CD4-positive, alpha-beta memory T cell (primary cell): ENCODE measurements at regions not wholly inside any gene's neighbourhood (a gene's known extent, or its start where the extent isn't known, plus 50 kb on each side); places are given as distances from the start of the nearest gene placed in this dataset.
A peak's percentile ranks its signal among the peaks of the same experiment; 100 is the strongest.

ENCODE experiments used
- CTCF ChIA-PET: fragments of 350-600 bp; sonication (Branson Sonifier 250); formaldehyde crosslinking; loops from one replicate; lab custom pipeline; 2021; ENCODE audit warnings: inconsistent platforms; ENCODE audit not compliant: partially characterized antibody; lab: Charles Lee
- POLR2A ChIA-PET: fragments of 350-600 bp; sonication (Branson Sonifier 250); formaldehyde crosslinking; loops from one replicate; lab custom pipeline; 2021; ENCODE audit not compliant: partially characterized antibody; lab: Charles Lee
- DNase-seq, 5 donors: peaks; one replicate each; pipeline versions ENCODE4 v3.0.0 to v3.0.0-alpha.2; 2020 to 2022; ENCODE audit warnings: mixed read lengths in 1 of 5
- H3K27ac ChIP-seq: one replicate; pipeline ENCODE4 v1.7.0; 2013; ENCODE audit warnings: low read depth, low read length
- H3K27me3 ChIP-seq: 2 replicates; pipeline ENCODE4 v1.7.0; 2013; ENCODE audit warnings: mild to moderate bottlenecking, low read length, moderate library complexity; ENCODE audit not compliant: insufficient read depth
- H3K36me3 ChIP-seq: 2 replicates; pipeline ENCODE4 v1.7.0; 2013; ENCODE audit warnings: mild to moderate bottlenecking, low read length, moderate library complexity; ENCODE audit not compliant: insufficient read depth
- H3K4me1 ChIP-seq: 2 replicates; pipeline ENCODE4 v1.7.0; 2013; ENCODE audit warnings: mild to moderate bottlenecking, low read length, moderate library complexity; ENCODE audit not compliant: insufficient read depth
- H3K4me3 ChIP-seq, 2 donors: one replicate each; pipeline ENCODE4 v1.7.0; 2013; ENCODE audit warnings: low read length in 2 of 2, mild to moderate bottlenecking in 1 of 2
- H3K9me3 ChIP-seq, 2 donors: one replicate each; pipeline ENCODE4 v1.7.0; 2013; ENCODE audit warnings: low read length in 2 of 2, control low read depth in 1 of 2; ENCODE audit not compliant: control insufficient read depth in 1 of 2
- H3K27ac Mint-ChIP-seq, 7 donors: one replicate each; pipeline ENCODE4 v1.8.0; 2020 to 2021; ENCODE audit warnings: mixed read lengths in 7 of 7, mild to moderate bottlenecking in 6 of 7, inconsistent platforms in 3 of 7, moderate library complexity in 3 of 7
- H3K27me3 Mint-ChIP-seq, 2 donors: one replicate each; pipeline ENCODE4 v1.8.0; 2020 to 2021; ENCODE audit warnings: mixed read lengths in 2 of 2
- H3K36me3 Mint-ChIP-seq, 2 donors: one replicate each; pipeline ENCODE4 v1.8.0; 2020 to 2021; ENCODE audit warnings: mixed read lengths in 2 of 2, inconsistent platforms in 1 of 2, mild to moderate bottlenecking in 1 of 2
- H3K4me1 Mint-ChIP-seq, 4 donors: one replicate each; pipeline ENCODE4 v1.8.0; 2020 to 2021; ENCODE audit warnings: mixed read lengths in 4 of 4, mild to moderate bottlenecking in 1 of 4
- H3K4me3 Mint-ChIP-seq, 8 donors: one replicate each; pipeline ENCODE4 v1.8.0; 2020 to 2021; ENCODE audit warnings: mixed read lengths in 8 of 8, mild to moderate bottlenecking in 7 of 8, moderate library complexity in 6 of 8, inconsistent platforms in 3 of 8
- H3K9me3 Mint-ChIP-seq, 8 donors: one replicate each; pipeline ENCODE4 v1.8.0; 2020 to 2021; ENCODE audit warnings: mixed read lengths in 8 of 8, mild to moderate bottlenecking in 5 of 8, inconsistent platforms in 3 of 8, moderate library complexity in 1 of 8
- intact Hi-C: fragments of 100-400 bp; cut with micrococcal nuclease; formaldehyde crosslinking; loops from one replicate; pipeline ENCODE4 v1.15.1; 2023

DNA sequence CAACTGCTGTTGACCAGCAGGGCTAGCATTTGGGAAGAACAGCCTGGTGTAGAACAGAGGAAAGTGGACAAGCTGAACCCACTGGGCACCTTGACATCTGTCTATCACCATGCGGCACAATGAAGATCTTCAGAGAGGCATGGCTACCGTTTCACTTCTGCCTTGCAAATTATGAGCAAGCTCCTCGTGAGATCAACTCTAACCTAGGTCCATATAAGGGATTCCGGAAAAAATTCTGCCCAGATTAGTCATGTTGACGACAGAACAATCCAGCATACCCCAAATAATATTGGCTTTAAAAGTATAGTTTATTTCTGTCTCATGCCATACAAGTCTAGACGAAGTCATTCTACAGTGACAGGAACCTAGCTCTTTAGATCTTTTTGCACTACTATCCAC is 91.6 kb upstream of the ATF7IP start:
- CTCF ChIA-PET = interaction anchor here (1.3 to 1.6 kb wide), 5 partner anchors 11 to 92 kb away, joined by 3 to 7 read pairs (median 5); partner anchors contain the start of gene ATF7IP
- peaks cover 12 to 20% (median 14%) of the 10 kb centered on the region in 4 donors for H3K4me1 Mint-ChIP-seq
- no peak overlapping the region for H3K27ac ChIP-seq

DNA sequence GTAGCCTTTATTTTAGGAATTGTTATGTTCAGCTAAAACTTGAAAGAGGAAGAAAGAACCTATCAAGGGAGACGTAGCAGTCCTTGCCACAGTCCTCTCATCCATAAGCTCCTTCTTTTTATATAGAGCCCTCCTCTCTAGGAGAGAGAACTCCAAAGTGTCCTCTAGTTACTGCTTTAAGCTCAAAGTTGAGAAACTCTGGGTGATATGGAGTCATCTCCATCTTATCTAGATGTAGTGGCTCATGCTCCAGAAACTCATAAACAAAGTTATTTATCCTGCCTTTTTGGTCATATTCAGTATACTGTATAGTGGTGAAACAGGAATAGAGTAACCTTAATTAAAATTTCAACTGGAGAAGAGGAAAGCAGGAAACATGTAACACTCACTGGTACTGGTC is 90.4 kb upstream of the ATF7IP start:
- H3K4me1 Mint-ChIP-seq = peaks cover 12 to 20% (median 14%) of the 10 kb centered on the region in 4 donors
- H3K9me3 Mint-ChIP-seq = peaks cover 0 to 23% (median 11%) of the 10 kb centered on the region in 8 donors
- POLR2A ChIA-PET = no interaction called here
- H3K4me3 ChIP-seq = no peak overlapping the region
- H3K27ac ChIP-seq = no peak overlapping the region
- no peak overlapping the region for H3K4me3 Mint-ChIP-seq
- H3K27me3 ChIP-seq = no peaks in the 10 kb centered on the region
- no peaks in the 10 kb centered on the region for H3K36me3 ChIP-seq
- H3K36me3 Mint-ChIP-seq = peaks cover 0 to 8% of the 10 kb centered on the region in 2 donors
- H3K27ac Mint-ChIP-seq = peak overlapping the region in 1 of 7 donors; percentile 29
- DNase-seq = no peak
- H3K9me3 ChIP-seq = peaks cover 0 to 5% of the 10 kb centered on the region in 2 donors
- H3K27me3 Mint-ChIP-seq = no peaks in the 10 kb centered on the region
- H3K4me1 ChIP-seq = peaks cover 11% of the 10 kb centered on the region
- intact Hi-C loops = no loop called here
- CTCF ChIA-PET = interaction anchor here (0.7 to 1.6 kb wide), 2 partner anchors 9 to 13 kb away, joined by 3 read pairs; no protein-coding TSS in a partner anchor

More for the DNA sequence above, 91.6 kb upstream of the ATF7IP start:
- peaks cover 0 to 5% of the 10 kb centered on the region in 2 donors for H3K9me3 ChIP-seq
- no peaks in the 10 kb centered on the region for H3K27me3 ChIP-seq
- POLR2A ChIA-PET = interaction anchor here (1.3 to 1.5 kb wide), 3 partner anchors 10 to 92 kb away, joined by 3 to 6 read pairs (median 5); partner anchors contain the start of gene ATF7IP
- Mint-ChIP-seq H3K36me3 (peaks cover 4 to 5% of the 10 kb centered on the region in 2 donors), H3K4me3 (no peak overlapping the region), H3K9me3 (peaks cover 0 to 27% (median 15%) of the 10 kb centered on the region in 8 donors), H3K27ac (no peak overlapping the region), H3K27me3 (no peaks in the 10 kb centered on the region)
- no peak overlapping the region for H3K4me3 ChIP-seq
- intact Hi-C loops = no loop called here
- H3K4me1 ChIP-seq = peaks cover 11% of the 10 kb centered on the region
- no peaks in the 10 kb centered on the region for H3K36me3 ChIP-seq
- no peak for DNase-seq

DNA sequence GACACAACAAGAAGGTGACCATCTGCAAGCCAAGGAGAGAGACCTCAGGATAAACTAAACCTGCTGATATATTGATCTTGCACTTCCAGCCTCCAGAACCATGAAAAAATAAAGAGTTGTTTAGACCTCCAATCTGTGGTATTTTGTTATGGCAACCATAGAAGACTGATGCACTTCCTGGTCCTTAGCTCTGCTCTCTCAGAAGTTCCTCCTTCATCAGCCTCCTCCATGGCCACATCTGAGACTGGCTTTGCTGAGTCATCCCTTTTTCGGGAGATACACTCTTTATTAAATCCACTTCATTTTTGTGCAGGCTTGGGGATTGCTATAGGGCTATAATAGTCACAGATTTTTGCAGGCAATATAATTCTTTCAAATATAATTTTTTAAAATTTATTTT is 89.6 kb upstream of the ATF7IP start:
- Mint-ChIP-seq H3K27ac (peak overlapping the region in 2 of 7 donors; percentile 42 to 52), H3K27me3 (no peaks in the 10 kb centered on the region), H3K4me1 (peaks cover 12 to 20% (median 14%) of the 10 kb centered on the region in 4 donors), H3K4me3 (no peak overlapping the region), H3K36me3 (peaks cover 0 to 4% of the 10 kb centered on the region in 2 donors), H3K9me3 (peaks cover 0 to 22% (median 8%) of the 10 kb centered on the region in 8 donors)
- no peak overlapping the region for H3K4me3 ChIP-seq
- peak in 3 of 5 donors; percentile 8 to 22 (median 10) for DNase-seq
- ChIA-PET CTCF (interaction anchor here (1.6 kb wide), 1 partner anchor 8 kb away, joined by 3 read pairs; no protein-coding TSS in a partner anchor), POLR2A (interaction anchor here (1.3 kb wide), 1 partner anchor 90 kb away, joined by 5 read pairs; the partner anchor contains the start of gene ATF7IP)
- H3K9me3 ChIP-seq = no peaks in the 10 kb centered on the region
- no peaks in the 10 kb centered on the region for H3K27me3 ChIP-seq
- intact Hi-C loops = no loop called here
- no peak overlapping the region for H3K27ac ChIP-seq
- H3K36me3 ChIP-seq = no peaks in the 10 kb centered on the region
- peaks cover 11% of the 10 kb centered on the region for H3K4me1 ChIP-seq

DNA sequence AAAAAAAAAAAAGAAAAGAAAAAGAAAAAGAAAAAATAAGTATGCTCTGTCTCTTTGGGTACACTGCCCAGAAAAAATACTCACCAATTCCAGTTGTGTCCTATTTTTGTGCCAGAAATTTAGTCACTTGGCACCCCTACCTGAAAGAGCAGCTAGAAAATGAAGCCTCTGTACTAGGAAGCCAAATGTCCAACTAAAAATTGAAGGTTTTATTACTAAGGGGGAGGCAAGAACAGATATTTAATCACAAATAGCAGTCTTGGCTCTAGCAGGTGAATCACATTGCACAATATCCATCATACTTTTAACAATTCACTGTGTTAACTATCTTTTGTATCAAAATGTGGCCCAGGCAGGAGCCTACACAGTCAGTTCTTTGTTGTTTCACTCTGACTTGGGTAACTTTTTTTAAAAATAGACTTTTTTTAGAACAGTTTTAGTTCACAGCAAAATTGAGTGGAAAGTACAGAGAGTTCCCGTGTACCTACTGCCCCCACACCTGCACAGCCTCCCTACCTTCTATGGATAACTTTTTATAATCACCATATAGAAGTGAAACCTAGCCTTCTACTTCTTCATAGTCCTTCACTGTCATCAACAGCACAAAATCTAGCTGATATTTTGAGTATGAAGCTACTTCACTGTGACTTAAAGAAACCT is 87.1 kb upstream of the ATF7IP start:
- no peak overlapping the region for H3K27ac ChIP-seq
- no peaks in the 10 kb centered on the region for H3K27me3 ChIP-seq
- H3K27ac Mint-ChIP-seq = no peak overlapping the region
- peaks cover 0 to 4% of the 10 kb centered on the region in 2 donors for H3K36me3 Mint-ChIP-seq
- H3K36me3 ChIP-seq = no peaks in the 10 kb centered on the region
- CTCF ChIA-PET = interaction anchor here (0.5 to 1.0 kb wide), 3 partner anchors 11 to 821 kb away, joined by 3 to 4 read pairs (median 3); no protein-coding TSS in a partner anchor
- POLR2A ChIA-PET = no interaction called here
- peaks cover 4% of the 10 kb centered on the region for H3K4me1 ChIP-seq
- no peaks in the 10 kb centered on the region for H3K9me3 ChIP-seq
- DNase-seq = no peak
- no peak overlapping the region for H3K4me3 Mint-ChIP-seq
- intact Hi-C loops = no loop called here
- H3K4me3 ChIP-seq = no peak overlapping the region
- peaks cover 6 to 14% (median 9%) of the 10 kb centered on the region in 4 donors for H3K4me1 Mint-ChIP-seq
- no peaks in the 10 kb centered on the region for H3K27me3 Mint-ChIP-seq
- H3K9me3 Mint-ChIP-seq = peaks cover 0 to 13% (median 4%) of the 10 kb centered on the region in 8 donors

DNA sequence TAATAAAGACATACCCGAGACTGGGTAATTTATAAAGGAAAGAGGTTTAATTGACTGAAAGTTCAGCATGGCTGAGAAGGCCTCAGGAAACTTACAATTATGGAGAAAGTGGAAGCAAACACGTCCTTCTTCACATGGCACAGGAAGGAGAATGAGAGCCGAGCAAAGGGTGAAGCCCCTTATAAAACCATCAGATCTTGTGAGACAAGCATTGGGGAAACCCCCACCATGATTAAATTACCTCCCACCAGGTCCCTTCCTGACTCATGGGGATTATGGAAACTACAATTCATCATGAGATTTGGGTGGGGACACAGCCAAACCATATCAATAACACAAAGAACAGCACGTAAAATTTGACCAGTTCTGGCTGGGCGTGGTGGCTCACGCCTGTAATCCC is 85.6 kb upstream of the ATF7IP start:
- ChIA-PET POLR2A (no interaction called here), CTCF (interaction anchor here (1.1 kb wide), 1 partner anchor 364 kb away, joined by 4 read pairs; no protein-coding TSS in a partner anchor)
- no peaks in the 10 kb centered on the region for H3K9me3 ChIP-seq
- no peaks in the 10 kb centered on the region for H3K36me3 ChIP-seq
- DNase-seq = no peak
- no peaks in the 10 kb centered on the region for H3K4me1 ChIP-seq
- Mint-ChIP-seq H3K27me3 (no peaks in the 10 kb centered on the region), H3K4me3 (no peak overlapping the region), H3K9me3 (peaks cover 0 to 13% (median 4%) of the 10 kb centered on the region in 8 donors), H3K36me3 (peaks cover 0 to 4% of the 10 kb centered on the region in 2 donors), H3K27ac (peak overlapping the region in 1 of 7 donors; percentile 7), H3K4me1 (peaks cover 4 to 12% (median 8%) of the 10 kb centered on the region in 4 donors)
- intact Hi-C loops = no loop called here
- H3K27me3 ChIP-seq = no peaks in the 10 kb centered on the region
- no peak overlapping the region for H3K4me3 ChIP-seq
- H3K27ac ChIP-seq = no peak overlapping the region

DNA sequence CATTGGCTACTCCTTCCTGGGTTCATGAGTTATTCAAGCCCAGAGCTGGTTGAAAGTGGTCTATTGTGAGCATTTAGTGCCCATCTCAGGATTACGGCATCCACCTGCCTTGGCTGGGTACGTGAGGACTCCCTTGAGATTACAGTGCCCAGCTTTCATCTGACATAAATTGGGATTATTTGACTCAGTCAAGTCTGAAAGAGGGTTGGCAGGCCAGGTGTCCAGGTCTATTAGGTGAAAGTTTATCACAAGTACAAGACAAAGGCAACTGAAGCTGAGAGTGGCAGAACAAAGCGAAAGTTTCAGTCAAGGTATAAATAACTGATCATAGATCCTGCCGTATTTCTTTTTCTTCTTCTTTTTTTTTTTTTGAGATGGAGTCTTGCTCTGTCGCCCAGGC is 84.6 kb upstream of the ATF7IP start:
- H3K27ac ChIP-seq = no peak overlapping the region
- intact Hi-C loops = no loop called here
- no peak for DNase-seq
- no peaks in the 10 kb centered on the region for H3K36me3 ChIP-seq
- no peaks in the 10 kb centered on the region for H3K4me1 ChIP-seq
- H3K9me3 Mint-ChIP-seq = peaks cover 0 to 13% (median 4%) of the 10 kb centered on the region in 8 donors
- H3K4me1 Mint-ChIP-seq = peaks cover under 1 to 6% (median 2%) of the 10 kb centered on the region in 4 donors
- no peaks in the 10 kb centered on the region for H3K27me3 ChIP-seq
- no peaks in the 10 kb centered on the region for H3K9me3 ChIP-seq
- H3K4me3 Mint-ChIP-seq = no peak overlapping the region
- peaks cover 0 to 4% of the 10 kb centered on the region in 2 donors for H3K36me3 Mint-ChIP-seq
- H3K4me3 ChIP-seq = no peak overlapping the region
- no peaks in the 10 kb centered on the region for H3K27me3 Mint-ChIP-seq
- POLR2A ChIA-PET = interaction anchor here (0.6 kb wide), 1 partner anchor 35 kb away, joined by 3 read pairs; no protein-coding TSS in a partner anchor
- no peak overlapping the region for H3K27ac Mint-ChIP-seq
- CTCF ChIA-PET = no interaction called here

DNA sequence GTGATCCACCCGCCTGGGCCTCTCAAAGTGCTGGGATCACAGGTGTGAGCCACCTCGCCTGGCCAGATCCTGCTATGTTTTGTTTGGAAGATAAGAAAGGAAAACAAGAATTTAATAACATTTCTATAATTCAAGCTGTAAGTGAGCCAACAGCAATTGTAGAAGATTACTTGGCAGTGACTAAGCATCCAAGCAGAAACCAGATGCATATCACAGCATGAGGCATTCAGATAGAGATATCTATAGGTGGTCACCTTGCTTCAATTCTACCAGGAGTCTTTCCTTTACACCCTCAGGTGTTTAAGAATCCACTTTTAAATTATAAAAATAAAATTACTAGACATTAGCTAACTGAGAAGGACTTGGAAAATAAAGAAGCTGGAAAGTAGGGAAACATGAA is 83.9 kb upstream of the ATF7IP start:
- Histone ChIP-seq H3K27me3 (no peaks in the 10 kb centered on the region), H3K36me3 (no peaks in the 10 kb centered on the region), H3K27ac (no peak overlapping the region), H3K4me1 (no peaks in the 10 kb centered on the region), H3K4me3 (no peak overlapping the region), H3K9me3 (no peaks in the 10 kb centered on the region)
- DNase-seq = no peak
- peaks cover 0 to 13% (median 4%) of the 10 kb centered on the region in 8 donors for H3K9me3 Mint-ChIP-seq
- no peaks in the 10 kb centered on the region for H3K27me3 Mint-ChIP-seq
- peaks cover 0 to 4% (median 0%) of the 10 kb centered on the region in 4 donors for H3K4me1 Mint-ChIP-seq
- H3K4me3 Mint-ChIP-seq = no peak overlapping the region
- intact Hi-C loops = no loop called here
- peaks cover 0 to 4% of the 10 kb centered on the region in 2 donors for H3K36me3 Mint-ChIP-seq
- H3K27ac Mint-ChIP-seq = no peak overlapping the region
- POLR2A ChIA-PET = no interaction called here
- CTCF ChIA-PET = no interaction called here
